ENCODE measurements at regions not wholly inside any gene's neighbourhood (a gene's known extent, or its start where the extent isn't known, plus 50 kb on each side); places are given as distances from the start of the nearest gene placed in this dataset.

DNA sequence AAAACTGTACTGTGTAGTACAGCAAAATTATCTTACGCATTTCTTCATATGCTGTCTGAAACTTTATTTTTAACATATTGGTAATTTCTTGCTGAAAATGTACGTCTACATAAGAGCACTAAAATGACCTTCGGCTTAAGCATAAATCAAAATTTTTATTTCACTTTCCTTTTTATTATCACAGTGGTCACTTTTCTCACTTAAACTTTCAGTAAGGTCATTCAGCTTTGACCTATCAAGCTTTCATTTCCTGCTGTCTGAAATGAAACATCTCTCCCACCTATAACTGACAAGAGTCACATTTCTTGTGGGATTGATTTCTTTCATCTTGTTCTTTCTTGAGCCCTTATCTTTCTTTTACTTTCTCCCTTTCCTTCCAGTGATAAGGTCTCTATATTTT lies 2212.7 kb upstream of the PCDH20 start:
- Histone ChIP-seq H3K9me2 (replicated peaks; ENCODE audit: low read depth, low read length) (no peaks in the 10 kb centered on the region), H3F3A (ENCODE audit: low read depth) (no peaks in the 10 kb centered on the region)

DNA sequence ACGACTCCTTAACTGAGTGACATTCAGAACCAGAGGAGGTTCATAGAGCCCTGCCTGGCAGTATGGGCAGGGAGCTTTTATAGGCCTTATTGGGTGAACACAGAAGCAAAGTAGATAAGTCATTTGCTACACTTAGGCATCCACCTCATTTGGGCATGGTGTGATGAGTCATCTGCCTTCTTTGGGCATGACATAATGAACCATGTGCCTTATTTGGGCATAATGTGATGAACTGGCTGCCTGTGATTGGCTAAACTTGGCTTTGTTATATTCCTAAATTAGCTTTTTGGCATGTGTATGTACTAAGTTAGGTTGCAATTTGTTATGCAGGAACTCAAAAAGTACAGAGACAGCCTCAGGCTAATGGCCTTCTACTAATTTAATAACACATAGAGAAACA lies 2210.2 kb upstream of the PCDH20 start:
- H3K9me2 ChIP-seq (replicated peaks; ENCODE audit: low read depth, low read length) = no peaks in the 10 kb centered on the region
- H3K27me3 ChIP-seq (ENCODE audit: insufficient read depth, low read length, poor library complexity, severe bottlenecking) = no peaks in the 10 kb centered on the region
- H3K4me1 ChIP-seq (ENCODE audit: insufficient read depth, low read length, poor library complexity, severe bottlenecking) = no peaks in the 10 kb centered on the region
- no peaks in the 10 kb centered on the region for H3K36me3 ChIP-seq (ENCODE audit: insufficient read depth, low read length)
- H3K9ac ChIP-seq (ENCODE audit: low read depth, low read length, poor library complexity, severe bottlenecking) = no peak overlapping the region
- H3K9me3 ChIP-seq (ENCODE audit: insufficient read depth, low read depth, low read length) = no peaks in the 10 kb centered on the region
- TF ChIP-seq EZH2phosphoT487 (IDR thresholded peaks at IDR 0.05; ENCODE audit: borderline replicate concordance) (no peak), CTCF (conservative IDR thresholded peaks at IDR 0.05; ENCODE audit: low read length) (no peak)
- no peak overlapping the region for H2AFZ ChIP-seq (ENCODE audit: low read length)
- no peaks in the 10 kb centered on the region for H3F3A ChIP-seq (ENCODE audit: low read depth)
- H3K4me2 ChIP-seq (ENCODE audit: low read depth, low read length, poor library complexity, severe bottlenecking) = no peak overlapping the region
- H4K20me1 ChIP-seq (ENCODE audit: insufficient read depth, low read length, poor library complexity, severe bottlenecking) = no peaks in the 10 kb centered on the region
- H3K79me2 ChIP-seq (ENCODE audit: insufficient read depth, low read length) = no peaks in the 10 kb centered on the region
- H3K4me3 ChIP-seq (ENCODE audit: low read length, poor library complexity, severe bottlenecking) = no peak overlapping the region

More for the DNA sequence above, 2212.7 kb upstream of the PCDH20 start:
- Histone ChIP-seq H3K9me3 (ENCODE audit: insufficient read depth, low read depth, low read length) (no peaks in the 10 kb centered on the region), H3K9ac (ENCODE audit: low read depth, low read length, poor library complexity, severe bottlenecking) (no peak overlapping the region), H4K20me1 (ENCODE audit: insufficient read depth, low read length, poor library complexity, severe bottlenecking) (no peaks in the 10 kb centered on the region), H3K27me3 (ENCODE audit: insufficient read depth, low read length, poor library complexity, severe bottlenecking) (no peaks in the 10 kb centered on the region), H3K4me3 (ENCODE audit: low read length, poor library complexity, severe bottlenecking) (no peak overlapping the region), H3K36me3 (ENCODE audit: insufficient read depth, low read length) (no peaks in the 10 kb centered on the region), H3K4me1 (ENCODE audit: insufficient read depth, low read length, poor library complexity, severe bottlenecking) (no peaks in the 10 kb centered on the region), H3K4me2 (ENCODE audit: low read depth, low read length, poor library complexity, severe bottlenecking) (no peak overlapping the region), H3K79me2 (ENCODE audit: insufficient read depth, low read length) (no peaks in the 10 kb centered on the region), H2AFZ (ENCODE audit: low read length) (no peak overlapping the region)
- TF ChIP-seq EZH2phosphoT487 (IDR thresholded peaks at IDR 0.05; ENCODE audit: borderline replicate concordance) (no peak), CTCF (conservative IDR thresholded peaks at IDR 0.05; ENCODE audit: low read length) (no peak)

DNA sequence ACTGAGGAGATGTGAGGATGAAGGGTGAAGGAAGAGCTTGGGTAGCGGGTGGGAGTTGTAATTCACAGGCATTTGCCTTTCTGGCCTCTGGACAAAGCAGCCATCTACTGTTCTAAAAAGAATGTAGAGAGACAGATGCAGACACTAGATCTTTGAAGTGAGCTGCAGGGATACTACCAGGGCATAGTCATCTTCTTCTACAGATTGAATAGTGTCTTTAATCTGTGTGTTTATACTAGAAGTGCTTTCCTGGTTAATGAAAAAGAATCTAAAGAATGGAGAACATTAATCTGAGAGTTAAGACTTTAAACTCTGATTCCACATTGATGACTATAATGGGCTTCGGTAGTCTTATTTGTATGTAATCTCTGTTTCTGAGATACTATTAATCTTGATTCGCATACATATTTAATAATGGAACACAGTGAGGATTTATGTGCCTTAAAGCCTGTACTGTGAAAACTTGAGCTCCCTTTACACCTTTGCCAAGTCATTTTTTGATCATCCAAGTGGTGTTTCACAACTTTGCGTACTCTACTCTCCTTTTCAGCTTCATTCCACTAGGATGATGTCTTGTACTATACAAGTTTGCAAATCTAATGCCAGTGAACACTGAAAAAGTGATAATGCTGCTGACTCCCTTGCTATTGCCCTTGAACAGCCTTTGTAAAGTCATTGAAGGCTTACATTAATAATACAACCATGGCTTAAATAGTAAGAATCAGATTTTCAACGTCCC lies 2199.4 kb upstream of the PCDH20 start:
- no peaks in the 10 kb centered on the region for H3F3A ChIP-seq (ENCODE audit: low read depth)
- H4K20me1 ChIP-seq (ENCODE audit: insufficient read depth, low read length, poor library complexity, severe bottlenecking) = no peaks in the 10 kb centered on the region
- H3K79me2 ChIP-seq (ENCODE audit: insufficient read depth, low read length) = no peaks in the 10 kb centered on the region
- H3K9me3 ChIP-seq (ENCODE audit: insufficient read depth, low read depth, low read length) = no peaks in the 10 kb centered on the region
- H3K9me2 ChIP-seq (replicated peaks; ENCODE audit: low read depth, low read length) = no peaks in the 10 kb centered on the region
- TF ChIP-seq CTCF (conservative IDR thresholded peaks at IDR 0.05; ENCODE audit: low read length) = no peak
- TF ChIP-seq EZH2phosphoT487 (IDR thresholded peaks at IDR 0.05; ENCODE audit: borderline replicate concordance) = no peak
- H3K36me3 ChIP-seq (ENCODE audit: insufficient read depth, low read length) = no peaks in the 10 kb centered on the region
- no peak overlapping the region for H3K9ac ChIP-seq (ENCODE audit: low read depth, low read length, poor library complexity, severe bottlenecking)
- H3K27me3 ChIP-seq (ENCODE audit: insufficient read depth, low read length, poor library complexity, severe bottlenecking) = no peaks in the 10 kb centered on the region
- H3K4me2 ChIP-seq (ENCODE audit: low read depth, low read length, poor library complexity, severe bottlenecking) = no peak overlapping the region
- no peak overlapping the region for H2AFZ ChIP-seq (ENCODE audit: low read length)
- no peak overlapping the region for H3K4me3 ChIP-seq (ENCODE audit: low read length, poor library complexity, severe bottlenecking)
- H3K4me1 ChIP-seq (ENCODE audit: insufficient read depth, low read length, poor library complexity, severe bottlenecking) = no peaks in the 10 kb centered on the region

All from Loucy (cell line).